ENCODE measurements at regions not wholly inside any gene's neighbourhood (a gene's known extent, or its start where the extent isn't known, plus 50 kb on each side); places are given as distances from the start of the nearest gene placed in this dataset.

GRCh38 chr4:157961229-157961990 is 211.4 kb downstream of the GASK1B start:
- DNase-seq, result no peak

GRCh38 chr4:157957905-157958304 is 214.9 kb downstream of the GASK1B start:
- no peak for DNase-seq

GRCh38 chr4:157942017-157942416 is 230.8 kb downstream of the GASK1B start:
- no peak for DNase-seq

- DNase-seq, result no peak
These were observed 238.7 kb downstream of the GASK1B start for GRCh38 chr4:157934151-157934550.

- no peak for DNase-seq
These were observed 239.9 kb downstream of the GASK1B start for GRCh38 chr4:157932936-157933335.

- DNase-seq, result no peak
These were observed 243.3 kb downstream of the GASK1B start for GRCh38 chr4:157929486-157929885.

GRCh38 chr4:157918036-157918832 is 254.6 kb downstream of the GASK1B start:
- DNase-seq, result no peak

- no peak for DNase-seq
These were observed 260.6 kb downstream of the GASK1B start for GRCh38 chr4:157912212-157912611.

GRCh38 chr4:157911662-157912061 is 261.2 kb downstream of the GASK1B start:
- no peak for DNase-seq

- DNase-seq, result no peak
These were observed 264.1 kb downstream of the GASK1B start for GRCh38 chr4:157908691-157909090.

- no peak for DNase-seq
These were observed 264.8 kb downstream of the GASK1B start for GRCh38 chr4:157908031-157908430.

- DNase-seq, result peak; percentile 11
These were observed 265.4 kb downstream of the GASK1B start for GRCh38 chr4:157907226-157907946.

GRCh38 chr4:157898836-157899605 is 273.8 kb downstream of the GASK1B start:
- no peak for DNase-seq

GRCh38 chr4:157897855-157898370 is 274.9 kb downstream of the GASK1B start:
- DNase-seq, result no peak

GRCh38 chr4:157896726-157897125 is 276.1 kb downstream of the GASK1B start:
- no peak for DNase-seq

GRCh38 chr4:157895205-157895604 is 277.6 kb downstream of the GASK1B start:
- no peak for DNase-seq

GRCh38 chr4:157889788-157890187 is 283.0 kb downstream of the GASK1B start:
- DNase-seq, result no peak

- no peak for DNase-seq
These were observed 284.5 kb downstream of the GASK1B start for GRCh38 chr4:157888281-157888680.

- DNase-seq, result peak; percentile 54
These were observed 285.5 kb downstream of the GASK1B start for GRCh38 chr4:157887316-157887715.

- DNase-seq, result no peak
These were observed 286.2 kb downstream of the GASK1B start for GRCh38 chr4:157886645-157887044.

GRCh38 chr4:157885811-157886210 is 287.0 kb downstream of the GASK1B start:
- peak; percentile 39 for DNase-seq

GRCh38 chr4:157882901-157883300 is 289.9 kb downstream of the GASK1B start:
- DNase-seq, result no peak

- no peak for DNase-seq
These were observed 292.1 kb downstream of the GASK1B start for GRCh38 chr4:157880761-157881160.
